ENCODE measurements at regions not wholly inside any gene's neighbourhood (a gene's known extent, or its start where the extent isn't known, plus 50 kb on each side); places are given as distances from the start of the nearest gene placed in this dataset.

DNA sequence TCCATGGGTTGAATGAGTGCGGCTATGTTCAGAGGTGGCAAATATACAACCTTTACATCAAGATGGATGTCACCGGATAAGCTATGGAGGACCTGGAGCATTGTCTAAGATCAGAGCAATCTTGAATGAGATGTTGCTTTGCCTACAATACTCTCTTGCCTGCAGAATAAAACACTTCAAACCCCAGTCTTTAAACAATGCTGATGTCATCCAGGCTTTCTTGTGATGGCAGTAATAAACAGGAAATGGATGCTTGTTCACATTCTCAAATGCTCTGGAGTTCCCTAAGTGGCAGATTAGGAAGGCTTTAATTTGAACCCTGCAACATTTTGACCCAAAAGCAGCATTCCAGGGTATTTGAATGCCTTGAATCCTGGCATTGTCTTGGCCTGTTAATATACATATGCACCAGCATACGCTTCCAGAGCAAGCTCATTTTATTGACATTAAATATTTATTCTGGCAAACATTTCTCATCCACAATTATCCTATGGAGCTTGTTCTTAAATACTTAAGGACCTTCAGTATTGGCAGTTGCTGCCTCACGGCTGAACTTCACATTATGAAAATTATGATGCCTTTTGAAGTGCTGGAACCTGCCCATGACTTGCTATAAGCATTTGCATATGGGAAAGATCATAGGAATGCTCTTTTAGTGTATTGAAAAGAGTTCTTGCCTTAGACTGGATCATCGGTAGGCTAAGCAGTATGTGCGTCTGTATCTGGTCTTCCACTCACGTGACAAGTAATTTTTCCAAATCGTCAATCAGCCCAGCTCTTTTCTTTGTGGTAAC, 422.7 kb downstream of the SIPA1L2 start:
- Histone ChIP-seq H3K4me3 (ENCODE audit: low read length) (no peak overlapping the region), H3F3A (ENCODE audit: insufficient read depth, low read length) (no peaks in the 10 kb centered on the region), H3K27ac (ENCODE audit: low read length) (no peak overlapping the region), H3K9me2 (replicated peaks; ENCODE audit: insufficient read depth, low read length) (no peaks in the 10 kb centered on the region), H3K9ac (ENCODE audit: low read length) (no peak overlapping the region), H3K9me3 (replicated peaks; ENCODE audit: insufficient read depth, low read length) (no peaks in the 10 kb centered on the region), H3K79me2 (ENCODE audit: low read length) (no peaks in the 10 kb centered on the region), H3K27me3 (replicated peaks; ENCODE audit: insufficient read depth, low read length) (no peaks in the 10 kb centered on the region), H3K4me2 (ENCODE audit: low read depth, low read length) (no peak overlapping the region), H4K20me1 (ENCODE audit: insufficient read depth, low read length) (no peaks in the 10 kb centered on the region), H3K36me3 (replicated peaks; ENCODE audit: insufficient read depth, low read length) (no peaks in the 10 kb centered on the region), H3K4me1 (ENCODE audit: low read length) (no peaks in the 10 kb centered on the region), H2AFZ (ENCODE audit: low read length) (no peak overlapping the region)
- no peak for DNase-seq
- TF ChIP-seq, protein P1, sequence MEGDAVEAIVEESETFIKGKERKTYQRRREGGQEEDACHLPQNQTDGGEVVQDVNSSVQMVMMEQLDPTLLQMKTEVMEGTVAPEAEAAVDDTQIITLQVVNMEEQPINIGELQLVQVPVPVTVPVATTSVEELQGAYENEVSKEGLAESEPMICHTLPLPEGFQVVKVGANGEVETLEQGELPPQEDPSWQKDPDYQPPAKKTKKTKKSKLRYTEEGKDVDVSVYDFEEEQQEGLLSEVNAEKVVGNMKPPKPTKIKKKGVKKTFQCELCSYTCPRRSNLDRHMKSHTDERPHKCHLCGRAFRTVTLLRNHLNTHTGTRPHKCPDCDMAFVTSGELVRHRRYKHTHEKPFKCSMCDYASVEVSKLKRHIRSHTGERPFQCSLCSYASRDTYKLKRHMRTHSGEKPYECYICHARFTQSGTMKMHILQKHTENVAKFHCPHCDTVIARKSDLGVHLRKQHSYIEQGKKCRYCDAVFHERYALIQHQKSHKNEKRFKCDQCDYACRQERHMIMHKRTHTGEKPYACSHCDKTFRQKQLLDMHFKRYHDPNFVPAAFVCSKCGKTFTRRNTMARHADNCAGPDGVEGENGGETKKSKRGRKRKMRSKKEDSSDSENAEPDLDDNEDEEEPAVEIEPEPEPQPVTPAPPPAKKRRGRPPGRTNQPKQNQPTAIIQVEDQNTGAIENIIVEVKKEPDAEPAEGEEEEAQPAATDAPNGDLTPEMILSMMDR (IDR thresholded peaks at IDR 0.05; ENCODE audit: low read length): no peak
- TF ChIP-seq EZH2 (optimal IDR thresholded peaks at IDR 0.05; ENCODE audit: low read depth, low read length) (no peak), EZH2phosphoT487 (IDR thresholded peaks at IDR 0.05; ENCODE audit: low read length) (no peak)

DNA sequence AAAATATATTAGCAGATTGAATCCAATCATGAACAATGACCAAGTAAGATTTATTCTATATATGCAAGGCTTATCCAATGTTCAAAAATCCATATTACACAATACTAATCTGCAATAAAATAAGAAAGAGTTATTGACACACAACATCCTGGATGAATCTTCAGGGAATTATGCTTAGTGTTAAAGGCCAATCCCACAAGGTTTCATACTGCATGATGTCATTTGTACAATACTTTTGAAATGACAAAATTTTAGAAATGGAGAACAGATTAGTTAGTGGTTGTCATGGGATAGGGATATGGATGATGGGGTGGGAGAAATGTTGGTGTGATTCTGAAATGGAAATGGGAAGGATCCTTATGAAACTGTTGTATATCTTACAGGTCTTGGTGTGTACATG, 425.7 kb downstream of the SIPA1L2 start:
- Histone ChIP-seq H3K27me3 (replicated peaks; ENCODE audit: insufficient read depth, low read length) (no peaks in the 10 kb centered on the region), H4K20me1 (ENCODE audit: insufficient read depth, low read length) (no peaks in the 10 kb centered on the region), H3F3A (ENCODE audit: insufficient read depth, low read length) (no peaks in the 10 kb centered on the region), H3K36me3 (replicated peaks; ENCODE audit: insufficient read depth, low read length) (no peaks in the 10 kb centered on the region), H3K9ac (ENCODE audit: low read length) (no peak overlapping the region), H3K9me3 (replicated peaks; ENCODE audit: insufficient read depth, low read length) (no peaks in the 10 kb centered on the region), H3K4me2 (ENCODE audit: low read depth, low read length) (no peak overlapping the region), H3K79me2 (ENCODE audit: low read length) (no peaks in the 10 kb centered on the region), H3K27ac (ENCODE audit: low read length) (no peak overlapping the region), H2AFZ (ENCODE audit: low read length) (no peak overlapping the region), H3K9me2 (replicated peaks; ENCODE audit: insufficient read depth, low read length) (no peaks in the 10 kb centered on the region), H3K4me1 (ENCODE audit: low read length) (no peaks in the 10 kb centered on the region), H3K4me3 (ENCODE audit: low read length) (no peak overlapping the region)
- TF ChIP-seq EZH2phosphoT487 (IDR thresholded peaks at IDR 0.05; ENCODE audit: low read length) (no peak), EZH2 (optimal IDR thresholded peaks at IDR 0.05; ENCODE audit: low read depth, low read length) (no peak)
- TF ChIP-seq, protein P1 (IDR thresholded peaks at IDR 0.05; ENCODE audit: low read length): no peak
- no peak for DNase-seq

- no peaks in the 10 kb centered on the region for H3K27me3 ChIP-seq (replicated peaks; ENCODE audit: insufficient read depth, low read length)
- H3K79me2 ChIP-seq (ENCODE audit: low read length): no peaks in the 10 kb centered on the region
- H3K9me2 ChIP-seq (replicated peaks; ENCODE audit: insufficient read depth, low read length): no peaks in the 10 kb centered on the region
- no peak overlapping the region for H2AFZ ChIP-seq (ENCODE audit: low read length)
- no peak for DNase-seq
- H3K4me2 ChIP-seq (ENCODE audit: low read depth, low read length): no peak overlapping the region
- TF ChIP-seq EZH2phosphoT487 (IDR thresholded peaks at IDR 0.05; ENCODE audit: low read length) (no peak), EZH2 (optimal IDR thresholded peaks at IDR 0.05; ENCODE audit: low read depth, low read length) (no peak)
- TF ChIP-seq, protein P1 (IDR thresholded peaks at IDR 0.05; ENCODE audit: low read length): no peak
- H3K27ac ChIP-seq (ENCODE audit: low read length): no peak overlapping the region
- no peak overlapping the region for H3K9ac ChIP-seq (ENCODE audit: low read length)
- no peaks in the 10 kb centered on the region for H3K4me1 ChIP-seq (ENCODE audit: low read length)
- H3K9me3 ChIP-seq (replicated peaks; ENCODE audit: insufficient read depth, low read length): no peaks in the 10 kb centered on the region
- H3K4me3 ChIP-seq (ENCODE audit: low read length): no peak overlapping the region
- no peaks in the 10 kb centered on the region for H4K20me1 ChIP-seq (ENCODE audit: insufficient read depth, low read length)
- H3K36me3 ChIP-seq (replicated peaks; ENCODE audit: insufficient read depth, low read length): no peaks in the 10 kb centered on the region
- no peaks in the 10 kb centered on the region for H3F3A ChIP-seq (ENCODE audit: insufficient read depth, low read length)
Observed at GRCh38 chr1:232201024-232201423, 428.9 kb downstream of the SIPA1L2 start.
